ENCODE measurements at regions not wholly inside any gene's neighbourhood (a gene's known extent, or its start where the extent isn't known, plus 50 kb on each side); places are given as distances from the start of the nearest gene placed in this dataset.

- no peak for TF ChIP-seq EZH2 (IDR thresholded peaks at IDR 0.05; ENCODE audit: borderline replicate concordance, low read depth, low read length, severe bottlenecking)
- TF ChIP-seq, protein P1, sequence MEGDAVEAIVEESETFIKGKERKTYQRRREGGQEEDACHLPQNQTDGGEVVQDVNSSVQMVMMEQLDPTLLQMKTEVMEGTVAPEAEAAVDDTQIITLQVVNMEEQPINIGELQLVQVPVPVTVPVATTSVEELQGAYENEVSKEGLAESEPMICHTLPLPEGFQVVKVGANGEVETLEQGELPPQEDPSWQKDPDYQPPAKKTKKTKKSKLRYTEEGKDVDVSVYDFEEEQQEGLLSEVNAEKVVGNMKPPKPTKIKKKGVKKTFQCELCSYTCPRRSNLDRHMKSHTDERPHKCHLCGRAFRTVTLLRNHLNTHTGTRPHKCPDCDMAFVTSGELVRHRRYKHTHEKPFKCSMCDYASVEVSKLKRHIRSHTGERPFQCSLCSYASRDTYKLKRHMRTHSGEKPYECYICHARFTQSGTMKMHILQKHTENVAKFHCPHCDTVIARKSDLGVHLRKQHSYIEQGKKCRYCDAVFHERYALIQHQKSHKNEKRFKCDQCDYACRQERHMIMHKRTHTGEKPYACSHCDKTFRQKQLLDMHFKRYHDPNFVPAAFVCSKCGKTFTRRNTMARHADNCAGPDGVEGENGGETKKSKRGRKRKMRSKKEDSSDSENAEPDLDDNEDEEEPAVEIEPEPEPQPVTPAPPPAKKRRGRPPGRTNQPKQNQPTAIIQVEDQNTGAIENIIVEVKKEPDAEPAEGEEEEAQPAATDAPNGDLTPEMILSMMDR (IDR thresholded peaks at IDR 0.05; ENCODE audit: borderline replicate concordance, extremely low read depth, low read length, poor library complexity, severe bottlenecking) = no peak
Observed at GRCh38 chr20:4335722-4336121, 86.6 kb upstream of the ADRA1D start.

All from DND-41 (cell line).